Esophagus muscularis mucosa (tissue), 4 donors: ENCODE measurements at regions not wholly inside any gene's neighbourhood (a gene's known extent, or its start where the extent isn't known, plus 50 kb on each side); places are given as distances from the start of the nearest gene placed in this dataset.

Source experiments
- DNase-seq: peaks from one replicate; pipeline ENCODE4 v3.0.0-alpha.2; 2017; ENCODE audit errors: extremely low spot score
- H3K27ac ChIP-seq, 4 donors: fragments of 200-600 bp; sonication (generic); replicated peaks in 1 of 4; 1 replicate in 3 of 4; 2 replicates in 1 of 4; pipeline ENCODE4 v1.5.1; 2016 to 2019; ENCODE audit warnings: mild to moderate bottlenecking in 1 of 4
- H3K27me3 ChIP-seq, 4 donors: fragments of 200-600 bp; sonication (generic); one replicate each; pipeline versions ENCODE4 v1.5.1 to v1.6.0; 2016 to 2019
- H3K36me3 ChIP-seq, 4 donors: fragments of 200-600 bp; sonication (generic); one replicate each; pipeline ENCODE4 v1.5.1; 2016 to 2019
- H3K4me1 ChIP-seq, 4 donors: fragments of 200-600 bp; sonication (generic); one replicate each; pipeline ENCODE4 v1.5.1; 2016 to 2019
- H3K4me3 ChIP-seq, 4 donors: fragments of 200-600 bp; sonication (generic); 1 replicate in 2 of 4; 2 replicates in 2 of 4; pipeline ENCODE4 v1.5.1; 2016 to 2019; ENCODE audit warnings: mild to moderate bottlenecking in 4 of 4, moderate library complexity in 1 of 4
- H3K9me3 ChIP-seq, 4 donors: fragments of 200-600 bp; sonication (generic); 1 replicate in 3 of 4; 2 replicates in 1 of 4; pipeline ENCODE4 v1.5.1; 2016 to 2019
- CTCF ChIP-seq, 3 experiments: fragments of 200-600 bp in 2 of 3; fragments of 450-650 bp in 1 of 3; sonication (generic) in 2 of 3; IDR thresholded peaks; one replicate each; pipeline ENCODE4 v1.5.1; 2017 to 2019; ENCODE audit warnings: antibody characterized with exemption in 3 of 3, mild to moderate bottlenecking in 2 of 3, moderate library complexity in 1 of 3
- EP300 ChIP-seq: sonication (generic); formaldehyde crosslinking; IDR thresholded peaks from one replicate; pipeline ENCODE4 v1.6.1; 2017; ENCODE audit warnings: antibody characterized with exemption
- POLR2A ChIP-seq: fragments of 450-650 bp; IDR thresholded peaks from one replicate; pipeline ENCODE4 v1.6.1; 2017; ENCODE audit warnings: antibody characterized with exemption, moderate library complexity, mild to moderate bottlenecking, low read depth
- POLR2AphosphoS5 ChIP-seq, 2 donors: sonication (generic); formaldehyde crosslinking; IDR thresholded peaks; one replicate each; pipeline ENCODE4 v1.6.1; 2017; ENCODE audit warnings: antibody characterized with exemption in 2 of 2
- WGBS: methylation state at CpG from one replicate; pipeline ENCODE4 v1.1.5; 2018; 5-methylcytosine and 5-hydroxymethylcytosine counted together
- intact Hi-C: fragments of 100-400 bp; cut with DNase I; formaldehyde crosslinking; loops from one replicate; pipeline ENCODE4 v1.15.1; 2023

- TF ChIP-seq POLR2AphosphoS5 (IDR thresholded peaks at IDR 0.05) (no peak), EP300 (no peak), POLR2A (no peak), CTCF (IDR thresholded peaks at IDR 0.05) (no peak)
- H3K27me3 ChIP-seq, result no peaks in the 10 kb centered on the region
- no peak overlapping the region for H3K27ac ChIP-seq
- no peaks in the 10 kb centered on the region for H3K9me3 ChIP-seq
- intact Hi-C loops, result no loop called here
- peaks cover 0 to 11% (median 0%) of the 10 kb centered on the region in 4 donors for H3K4me1 ChIP-seq
- no peak overlapping the region for H3K4me3 ChIP-seq
- no peak for DNase-seq
- no peaks in the 10 kb centered on the region for H3K36me3 ChIP-seq
- WGBS, result 32% methylated on average over 2 of the region's 2 CpGs
Observed at GRCh38 chr3:99240700-99241099, 339.2 kb upstream of the DCBLD2 start.

- no peak for TF ChIP-seq CTCF (IDR thresholded peaks at IDR 0.05)
- no peak for TF ChIP-seq POLR2AphosphoS5 (IDR thresholded peaks at IDR 0.05)
- TF ChIP-seq POLR2A, result no peak
- no peak for TF ChIP-seq EP300
- Histone ChIP-seq H3K9me3 (no peaks in the 10 kb centered on the region), H3K4me3 (no peak overlapping the region), H3K4me1 (peaks cover 0 to 14% (median 3%) of the 10 kb centered on the region in 4 donors), H3K27ac (no peak overlapping the region), H3K36me3 (no peaks in the 10 kb centered on the region), H3K27me3 (no peaks in the 10 kb centered on the region)
- no peak for DNase-seq
- intact Hi-C loops, result no loop called here
Observed at GRCh38 chr3:99236576-99236975, 335.1 kb upstream of the DCBLD2 start.

GRCh38 chr3:99232696-99233095 is 331.2 kb upstream of the DCBLD2 start:
- Histone ChIP-seq H3K36me3 (no peaks in the 10 kb centered on the region), H3K27ac (no peak overlapping the region)
- intact Hi-C loops, result no loop called here

GRCh38 chr3:99218468-99218867 is 317.0 kb upstream of the DCBLD2 start:
- H3K27ac ChIP-seq, result no peak overlapping the region
- H3K4me3 ChIP-seq, result no peak overlapping the region
- H3K27me3 ChIP-seq, result no peaks in the 10 kb centered on the region
- no peaks in the 10 kb centered on the region for H3K4me1 ChIP-seq
- H3K36me3 ChIP-seq, result no peaks in the 10 kb centered on the region
- WGBS, result 75% methylated on average over 1 of the region's 1 CpG
- H3K9me3 ChIP-seq, result peaks cover 0 to 2% (median 0%) of the 10 kb centered on the region in 4 donors
- DNase-seq, result no peak
- intact Hi-C loops, result no loop called here
- no peak for TF ChIP-seq POLR2AphosphoS5 (IDR thresholded peaks at IDR 0.05)
- no peak for TF ChIP-seq EP300
- no peak for TF ChIP-seq POLR2A
- no peak for TF ChIP-seq CTCF (IDR thresholded peaks at IDR 0.05)

More at GRCh38 chr3:99232696-99233095, 331.2 kb upstream of the DCBLD2 start:
- TF ChIP-seq POLR2AphosphoS5 (IDR thresholded peaks at IDR 0.05) (no peak), CTCF (IDR thresholded peaks at IDR 0.05) (no peak), POLR2A (no peak), EP300 (no peak)
- H3K27me3 ChIP-seq, result no peaks in the 10 kb centered on the region
- no peaks in the 10 kb centered on the region for H3K9me3 ChIP-seq
- peaks cover 0 to 7% (median 2%) of the 10 kb centered on the region in 4 donors for H3K4me1 ChIP-seq
- no peak overlapping the region for H3K4me3 ChIP-seq
- no peak for DNase-seq
- WGBS, result 57% methylated on average over 1 of the region's 1 CpG

- Histone ChIP-seq H3K27me3 (no peaks in the 10 kb centered on the region), H3K9me3 (no peaks in the 10 kb centered on the region), H3K27ac (no peak overlapping the region), H3K4me3 (no peak overlapping the region), H3K4me1 (no peaks in the 10 kb centered on the region), H3K36me3 (no peaks in the 10 kb centered on the region)
- TF ChIP-seq CTCF (IDR thresholded peaks at IDR 0.05), result no peak
- intact Hi-C loops, result no loop called here
- 57% methylated on average over 1 of the region's 1 CpG for WGBS
- no peak for DNase-seq
Observed at GRCh38 chr3:99212969-99213368, 311.5 kb upstream of the DCBLD2 start.
